ENCODE measurements at regions not wholly inside any gene's neighbourhood (a gene's known extent, or its start where the extent isn't known, plus 50 kb on each side); places are given as distances from the start of the nearest gene placed in this dataset.

- TF ChIP-seq MEF2B (IDR thresholded peaks at IDR 0.05; ENCODE audit: partially characterized antibody, poor library complexity, severe bottlenecking) (no peak), CBFB (IDR thresholded peaks at IDR 0.05; ENCODE audit: low read depth) (no peak), NFIC (IDR thresholded peaks at IDR 0.05; ENCODE audit: low read depth, low read length) (no peak), REST (IDR thresholded peaks at IDR 0.05; ENCODE audit: low read depth, low read length) (no peak)
- TF ChIP-seq, protein P1, sequence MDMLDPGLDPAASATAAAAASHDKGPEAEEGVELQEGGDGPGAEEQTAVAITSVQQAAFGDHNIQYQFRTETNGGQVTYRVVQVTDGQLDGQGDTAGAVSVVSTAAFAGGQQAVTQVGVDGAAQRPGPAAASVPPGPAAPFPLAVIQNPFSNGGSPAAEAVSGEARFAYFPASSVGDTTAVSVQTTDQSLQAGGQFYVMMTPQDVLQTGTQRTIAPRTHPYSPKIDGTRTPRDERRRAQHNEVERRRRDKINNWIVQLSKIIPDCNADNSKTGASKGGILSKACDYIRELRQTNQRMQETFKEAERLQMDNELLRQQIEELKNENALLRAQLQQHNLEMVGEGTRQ (IDR thresholded peaks at IDR 0.05; ENCODE audit: borderline replicate concordance, low read depth, low read length), result no peak
- TF ChIP-seq, protein P2, sequence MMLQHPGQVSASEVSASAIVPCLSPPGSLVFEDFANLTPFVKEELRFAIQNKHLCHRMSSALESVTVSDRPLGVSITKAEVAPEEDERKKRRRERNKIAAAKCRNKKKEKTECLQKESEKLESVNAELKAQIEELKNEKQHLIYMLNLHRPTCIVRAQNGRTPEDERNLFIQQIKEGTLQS (IDR thresholded peaks at IDR 0.05; ENCODE audit: borderline replicate concordance, extremely low read depth, low read depth, low read length), result no peak
These were observed 1659.8 kb upstream of the ADGRL3 start (continued) for GRCh38 chr4:59540311-59540710.

DNA sequence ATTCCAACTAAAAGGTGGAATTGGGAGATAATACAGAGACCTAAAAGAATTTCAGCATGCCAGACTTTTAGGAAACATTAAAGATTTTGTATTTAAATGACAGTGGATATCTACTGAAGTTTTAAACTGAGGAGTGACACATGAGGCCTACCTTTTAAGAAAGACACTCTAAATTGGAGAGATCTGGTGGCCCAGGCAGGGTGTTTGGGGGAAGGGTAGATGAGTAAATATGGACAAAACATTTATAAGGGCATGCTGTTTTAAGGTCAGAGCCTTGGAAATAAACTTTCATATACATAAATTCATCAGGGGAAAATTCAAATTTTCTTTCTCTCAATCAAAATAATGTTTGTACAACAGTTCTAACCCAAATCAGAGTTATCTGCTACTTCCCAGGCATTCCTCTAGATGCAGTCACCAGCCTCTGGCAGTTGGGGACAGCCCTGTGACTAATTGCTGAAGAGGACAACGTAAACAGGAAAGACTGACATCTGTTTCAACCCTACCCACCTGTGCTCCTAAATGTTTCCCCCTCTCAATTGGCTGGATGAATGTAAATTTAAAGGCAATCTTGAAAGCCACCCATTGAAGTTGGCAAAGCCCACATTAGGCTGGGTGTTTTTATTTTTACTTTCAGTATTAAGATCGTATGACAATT, 1646.9 kb upstream of the ADGRL3 start:
- H3K4me3 ChIP-seq, result peak overlapping the region; percentile 2; the same call in 1 of the 2 replicates
- WGBS (ENCODE audit: insufficient coverage, insufficient replicate concordance, low lambda C conversion rate, missing lambda C conversion rate), result 0% methylated on average over 2 of the region's 2 CpGs
- in situ Hi-C loops (cut with MboI), result no loop called here
- ChIA-PET RAD21 (ENCODE audit: unreplicated experiment) (no interaction called here), SMC1A (ENCODE audit: uncharacterized antibody, unreplicated experiment) (no interaction called here), POLR2A (no interaction called here), CTCF (no interaction called here)
- peak overlapping the region; percentile 59; the same call in 1 of the 2 replicates for H3K4me2 ChIP-seq (ENCODE audit: control insufficient read depth, insufficient read depth)
- no peaks in the 10 kb centered on the region for H3K36me3 ChIP-seq (ENCODE audit: control insufficient read depth in 2 of 2, insufficient read depth in 2 of 2, low read length in 1 of 2)
- H4K20me1 ChIP-seq (ENCODE audit: control insufficient read depth, insufficient read depth), result no peaks in the 10 kb centered on the region
- H3K79me2 ChIP-seq (ENCODE audit: control insufficient read depth, insufficient read depth, low read length), result no peaks in the 10 kb centered on the region
- intact Hi-C loops (cut with micrococcal nuclease; ENCODE audit: unreplicated experiment), result no loop called here
- no peaks in the 10 kb centered on the region for H3K9me3 ChIP-seq (replicated peaks; ENCODE audit: control insufficient read depth, insufficient read depth, low read length)
- H2AFZ ChIP-seq (ENCODE audit: control insufficient read depth, low read depth, low read length), result peak overlapping the region; percentile 67
- no peak overlapping the region for H3K9ac ChIP-seq (ENCODE audit: control insufficient read depth, insufficient read depth, low read length)
- no peaks in the 10 kb centered on the region for H3K4me1 ChIP-seq (ENCODE audit: control insufficient read depth, insufficient read depth, low read length)
- no TSS peak for BruUV-seq (replicated peaks)
- FAIRE-seq (no peak), ATAC-seq (peak; percentile 97), DNase-seq (ENCODE audit: low read depth, low spot score) (peak; percentile 55)
- peak overlapping the region; percentile 55 for H3K27ac ChIP-seq (ENCODE audit: control insufficient read depth, insufficient read depth)
- no peaks in the 10 kb centered on the region for H3K27me3 ChIP-seq (replicated peaks in 1 of 2; ENCODE audit: control insufficient read depth in 2 of 2, insufficient read depth in 2 of 2, low read length in 1 of 2)
- TF ChIP-seq ZSCAN29 (IDR thresholded peaks at IDR 0.05) (no peak), JUND (IDR thresholded peaks at IDR 0.05; ENCODE audit: low read depth, low read length) (0 out of 2 replicates have a peak, but pooled peaks have one; percentile 19), BRCA1 (IDR thresholded peaks at IDR 0.05; ENCODE audit: low read depth, low read length) (no peak), GABPA (IDR thresholded peaks at IDR 0.05; ENCODE audit: low read depth) (no peak), RB1 (IDR thresholded peaks at IDR 0.05; ENCODE audit: borderline replicate concordance) (no peak), NR2C2 (IDR thresholded peaks at IDR 0.05; ENCODE audit: borderline replicate concordance, control insufficient read depth, insufficient read length, low read depth) (no peak), CEBPB (IDR thresholded peaks at IDR 0.05; ENCODE audit: borderline replicate concordance in 1 of 2, low read depth in 2 of 2, low read length in 2 of 2) (no peak), ZZZ3 (IDR thresholded peaks at IDR 0.05; ENCODE audit: control insufficient read depth, insufficient read length, low read depth) (no peak)
- TF ChIP-seq, protein P3, sequence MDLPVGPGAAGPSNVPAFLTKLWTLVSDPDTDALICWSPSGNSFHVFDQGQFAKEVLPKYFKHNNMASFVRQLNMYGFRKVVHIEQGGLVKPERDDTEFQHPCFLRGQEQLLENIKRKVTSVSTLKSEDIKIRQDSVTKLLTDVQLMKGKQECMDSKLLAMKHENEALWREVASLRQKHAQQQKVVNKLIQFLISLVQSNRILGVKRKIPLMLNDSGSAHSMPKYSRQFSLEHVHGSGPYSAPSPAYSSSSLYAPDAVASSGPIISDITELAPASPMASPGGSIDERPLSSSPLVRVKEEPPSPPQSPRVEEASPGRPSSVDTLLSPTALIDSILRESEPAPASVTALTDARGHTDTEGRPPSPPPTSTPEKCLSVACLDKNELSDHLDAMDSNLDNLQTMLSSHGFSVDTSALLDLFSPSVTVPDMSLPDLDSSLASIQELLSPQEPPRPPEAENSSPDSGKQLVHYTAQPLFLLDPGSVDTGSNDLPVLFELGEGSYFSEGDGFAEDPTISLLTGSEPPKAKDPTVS (IDR thresholded peaks at IDR 0.05; ENCODE audit: low read depth, low read length), result no peak
- TF ChIP-seq, protein P2 (IDR thresholded peaks at IDR 0.05; ENCODE audit: borderline replicate concordance, extremely low read depth, low read depth, low read length), result no peak

All from GM12878 (cell line).